ENCODE measurements at regions not wholly inside any gene's neighbourhood (a gene's known extent, or its start where the extent isn't known, plus 50 kb on each side); places are given as distances from the start of the nearest gene placed in this dataset.

DNA sequence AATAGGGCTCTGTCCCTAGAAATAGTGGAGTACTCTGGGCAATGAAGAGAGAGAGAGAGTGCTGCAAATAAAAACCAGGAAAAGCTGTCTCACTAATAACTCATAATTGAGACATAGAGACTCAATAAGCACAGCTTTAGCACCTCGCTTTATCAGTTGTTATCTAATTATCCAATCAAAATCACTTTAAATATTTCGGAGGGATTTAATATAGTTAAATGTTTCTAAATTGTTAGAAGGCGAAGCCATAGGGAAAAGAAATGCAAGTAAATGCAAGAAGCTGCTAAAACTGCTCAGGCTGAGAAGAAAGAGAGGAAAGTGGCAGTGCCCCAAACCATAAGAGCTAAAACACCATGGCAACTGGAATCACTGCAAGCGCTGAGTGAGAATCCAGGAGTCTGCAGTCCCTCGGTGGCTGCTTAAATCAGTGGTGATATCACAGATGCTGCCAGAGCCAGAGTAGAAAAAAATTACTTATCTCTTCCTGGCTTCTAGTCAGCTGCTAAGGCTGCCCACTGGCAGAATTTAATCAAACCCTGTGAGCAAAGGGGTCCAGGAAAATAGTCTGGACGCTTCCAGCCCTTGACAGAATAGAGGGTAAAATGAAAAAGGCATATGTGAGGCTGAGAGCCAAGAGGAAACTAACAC, 150.4 kb upstream of the CHRM2 start:
- H3K79me2 ChIP-seq (ENCODE audit: insufficient read depth, low read length): no peaks in the 10 kb centered on the region
- Mint-ChIP-seq H3K9me3 (ENCODE audit: unreplicated experiment) (no peaks in the 10 kb centered on the region), H3K4me3 (ENCODE audit: unreplicated experiment) (no peak overlapping the region), H3K27me3 (ENCODE audit: low read depth, unreplicated experiment) (peaks cover 2% of the 10 kb centered on the region), H3K4me1 (ENCODE audit: low read depth, unreplicated experiment) (no peaks in the 10 kb centered on the region), H3K27ac (ENCODE audit: unreplicated experiment) (no peak overlapping the region), H3K36me3 (ENCODE audit: low read depth, unreplicated experiment) (no peaks in the 10 kb centered on the region)
- H2AFZ ChIP-seq (ENCODE audit: low read depth, low read length): no peak overlapping the region
- H3K36me3 ChIP-seq (ENCODE audit: insufficient read depth, low read length): no peaks in the 10 kb centered on the region
- no peak overlapping the region for H3K9ac ChIP-seq (ENCODE audit: low read length)
- H4K20me1 ChIP-seq (ENCODE audit: insufficient read depth, low read length): no peaks in the 10 kb centered on the region
- no peak for DNase-seq (ENCODE audit: low read depth)
- no peaks in the 10 kb centered on the region for H3K27me3 ChIP-seq (ENCODE audit: insufficient read depth, low read length)
- H3K4me1 ChIP-seq (ENCODE audit: insufficient read depth, low read length): no peaks in the 10 kb centered on the region
- H3K4me3 ChIP-seq (ENCODE audit: insufficient read depth, low read depth, low read length): no peak overlapping the region
- no peak overlapping the region for H3K27ac ChIP-seq (ENCODE audit: low read depth, low read length)
- TF ChIP-seq CTCF (IDR thresholded peaks at IDR 0.05; ENCODE audit: insufficient read depth, low read depth, low read length): no peak
- TF ChIP-seq EZH2 (IDR thresholded peaks at IDR 0.05; ENCODE audit: insufficient read depth, low read length): no peak
- no peak for FAIRE-seq
- no peaks in the 10 kb centered on the region for H3K9me3 ChIP-seq (ENCODE audit: insufficient read depth, low read depth, low read length)
- no peak overlapping the region for H3K4me2 ChIP-seq (ENCODE audit: low read length)

GRCh38 chr7:136714062-136714461, 154.4 kb upstream of the CHRM2 start:
- H4K20me1 ChIP-seq (ENCODE audit: insufficient read depth, low read length): no peaks in the 10 kb centered on the region
- no peaks in the 10 kb centered on the region for H3K36me3 ChIP-seq (ENCODE audit: insufficient read depth, low read length)
- no peaks in the 10 kb centered on the region for H3K27me3 ChIP-seq (ENCODE audit: insufficient read depth, low read length)
- no peak overlapping the region for H3K4me3 ChIP-seq (ENCODE audit: insufficient read depth, low read depth, low read length)
- H2AFZ ChIP-seq (ENCODE audit: low read depth, low read length): no peak overlapping the region
- no peaks in the 10 kb centered on the region for H3K9me3 Mint-ChIP-seq (ENCODE audit: unreplicated experiment)
- H3K27me3 Mint-ChIP-seq (ENCODE audit: low read depth, unreplicated experiment): peaks cover 2% of the 10 kb centered on the region
- FAIRE-seq (no peak), DNase-seq (ENCODE audit: low read depth) (no peak)
- H3K9ac ChIP-seq (ENCODE audit: low read length): no peak overlapping the region
- TF ChIP-seq EZH2 (IDR thresholded peaks at IDR 0.05; ENCODE audit: insufficient read depth, low read length): no peak
- H3K4me2 ChIP-seq (ENCODE audit: low read length): no peak overlapping the region
- no peaks in the 10 kb centered on the region for H3K4me1 Mint-ChIP-seq (ENCODE audit: low read depth, unreplicated experiment)
- H3K27ac Mint-ChIP-seq (ENCODE audit: unreplicated experiment): no peak overlapping the region
- no peaks in the 10 kb centered on the region for H3K79me2 ChIP-seq (ENCODE audit: insufficient read depth, low read length)
- H3K36me3 Mint-ChIP-seq (ENCODE audit: low read depth, unreplicated experiment): no peaks in the 10 kb centered on the region
- no peaks in the 10 kb centered on the region for H3K4me1 ChIP-seq (ENCODE audit: insufficient read depth, low read length)
- no peak overlapping the region for H3K4me3 Mint-ChIP-seq (ENCODE audit: unreplicated experiment)
- no peak overlapping the region for H3K27ac ChIP-seq (ENCODE audit: low read depth, low read length)
- no peaks in the 10 kb centered on the region for H3K9me3 ChIP-seq (ENCODE audit: insufficient read depth, low read depth, low read length)

DNA sequence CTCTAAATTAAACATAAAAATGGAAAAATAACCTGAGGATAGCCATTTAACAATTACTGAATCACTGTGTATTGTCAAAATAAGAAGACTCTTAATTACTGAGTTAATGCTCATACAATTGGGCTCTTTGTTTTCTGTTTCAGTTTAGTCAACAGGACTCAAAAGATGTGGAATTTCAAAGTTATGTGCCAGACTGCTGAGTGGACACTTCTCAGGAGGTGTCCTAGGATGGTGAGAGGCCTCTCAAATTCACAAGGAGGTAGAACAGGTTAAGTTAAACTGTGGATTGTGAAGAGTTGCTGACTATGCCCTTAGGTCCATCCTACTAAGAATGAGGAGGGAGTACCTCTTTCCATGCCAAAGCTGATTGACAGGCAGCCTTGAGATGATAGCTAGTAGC, 157.7 kb upstream of the CHRM2 start:
- Mint-ChIP-seq H3K36me3 (ENCODE audit: low read depth, unreplicated experiment) (no peaks in the 10 kb centered on the region), H3K27me3 (ENCODE audit: low read depth, unreplicated experiment) (peaks cover 2% of the 10 kb centered on the region), H3K9me3 (ENCODE audit: unreplicated experiment) (no peaks in the 10 kb centered on the region), H3K27ac (ENCODE audit: unreplicated experiment) (no peak overlapping the region), H3K4me3 (ENCODE audit: unreplicated experiment) (no peak overlapping the region), H3K4me1 (ENCODE audit: low read depth, unreplicated experiment) (no peaks in the 10 kb centered on the region)
- no peak overlapping the region for H3K4me2 ChIP-seq (ENCODE audit: low read length)
- no peak overlapping the region for H3K4me3 ChIP-seq (ENCODE audit: insufficient read depth, low read depth, low read length)
- H3K27me3 ChIP-seq (ENCODE audit: insufficient read depth, low read length): no peaks in the 10 kb centered on the region
- no peaks in the 10 kb centered on the region for H3K36me3 ChIP-seq (ENCODE audit: insufficient read depth, low read length)
- H3K9me3 ChIP-seq (ENCODE audit: insufficient read depth, low read depth, low read length): no peaks in the 10 kb centered on the region
- DNase-seq (ENCODE audit: low read depth) (no peak), FAIRE-seq (no peak)
- H4K20me1 ChIP-seq (ENCODE audit: insufficient read depth, low read length): no peaks in the 10 kb centered on the region
- H3K9ac ChIP-seq (ENCODE audit: low read length): no peak overlapping the region
- no peak overlapping the region for H2AFZ ChIP-seq (ENCODE audit: low read depth, low read length)
- no peaks in the 10 kb centered on the region for H3K4me1 ChIP-seq (ENCODE audit: insufficient read depth, low read length)
- TF ChIP-seq CTCF (IDR thresholded peaks at IDR 0.05; ENCODE audit: insufficient read depth, low read depth, low read length): no peak
- TF ChIP-seq EZH2 (IDR thresholded peaks at IDR 0.05; ENCODE audit: insufficient read depth, low read length): no peak
- no peak overlapping the region for H3K27ac ChIP-seq (ENCODE audit: low read depth, low read length)
- no peaks in the 10 kb centered on the region for H3K79me2 ChIP-seq (ENCODE audit: insufficient read depth, low read length)
